HUES64 (cell line): ENCODE measurements at regions not wholly inside any gene's neighbourhood (a gene's known extent, or its start where the extent isn't known, plus 50 kb on each side); places are given as distances from the start of the nearest gene placed in this dataset.
"Not testable (repeated sequence)": the region's sequence is repeated elsewhere in the genome, so short reads cannot be mapped to it uniquely, and the experiment has no call there.

Experiments
- H3K27ac ChIP-seq: 2 replicates; pipeline ENCODE4 v1.7.0; 2013; ENCODE audit warnings: low read depth, low read length, inconsistent platforms
- H3K27me3 ChIP-seq: 2 replicates; pipeline ENCODE4 v1.6.1; 2013; ENCODE audit warnings: mild to moderate bottlenecking, low read length; ENCODE audit not compliant: insufficient read depth
- H3K36me3 ChIP-seq: 2 replicates; pipeline ENCODE4 v1.6.1; 2013; ENCODE audit warnings: mild to moderate bottlenecking, low read length; ENCODE audit not compliant: insufficient read depth
- H3K4me1 ChIP-seq: 2 replicates; pipeline ENCODE4 v1.6.1; 2013; ENCODE audit warnings: mild to moderate bottlenecking, low read length, moderate library complexity; ENCODE audit not compliant: insufficient read depth
- H3K4me3 ChIP-seq: 2 replicates; pipeline ENCODE4 v1.5.1; 2013; ENCODE audit warnings: mild to moderate bottlenecking, low read length, moderate library complexity
- H3K9ac ChIP-seq: 2 replicates; pipeline ENCODE4 v1.6.1; 2013; ENCODE audit warnings: mild to moderate bottlenecking, low read depth, low read length
- H3K9me3 ChIP-seq: 2 replicates; pipeline ENCODE4 v1.6.1; 2013; ENCODE audit warnings: low read depth, low read length; ENCODE audit not compliant: insufficient read depth
- WGBS: fragments of 150-250, 120-280 bp; methylation state at CpG from one replicate; pipeline ENCODE4 v1.1.7; 2013; ENCODE audit warnings: missing lambda C conversion rate; 5-methylcytosine and 5-hydroxymethylcytosine counted together

GRCh38 chr15:22519213-22519612, 60.5 kb downstream of the GOLGA6L22 start:
- not testable (repeated sequence) for H3K27me3 ChIP-seq, H3K4me3 ChIP-seq, H3K27ac ChIP-seq, H3K36me3 ChIP-seq, H3K9ac ChIP-seq, H3K9me3 ChIP-seq, H3K4me1 ChIP-seq
- no CpG with 5 or more reads among the region's 4 CpGs for WGBS

- H3K9ac ChIP-seq, H3K4me1 ChIP-seq, H3K4me3 ChIP-seq, H3K27me3 ChIP-seq, H3K36me3 ChIP-seq, H3K27ac ChIP-seq, H3K9me3 ChIP-seq: not testable (repeated sequence)
- WGBS = no CpG with 5 or more reads among the region's 2 CpGs
Observed at GRCh38 chr15:22526537-22526936, 67.8 kb downstream of the GOLGA6L22 start.

GRCh38 chr15:22527016-22527415, 68.3 kb downstream of the GOLGA6L22 start:
- H3K4me1 ChIP-seq, H3K27ac ChIP-seq, H3K27me3 ChIP-seq, H3K9me3 ChIP-seq, H3K9ac ChIP-seq, H3K36me3 ChIP-seq, H3K4me3 ChIP-seq: not testable (repeated sequence)
- no CpG with 5 or more reads among the region's 4 CpGs for WGBS

GRCh38 chr15:22529200-22529599, 70.5 kb downstream of the GOLGA6L22 start:
- H3K4me3 ChIP-seq, H3K9ac ChIP-seq, H3K4me1 ChIP-seq, H3K36me3 ChIP-seq, H3K27me3 ChIP-seq, H3K9me3 ChIP-seq, H3K27ac ChIP-seq: not testable (repeated sequence)
- WGBS = no CpG with 5 or more reads among the region's 6 CpGs

GRCh38 chr15:22559701-22560100, 101.0 kb downstream of the GOLGA6L22 start:
- not testable (repeated sequence) for H3K27me3 ChIP-seq, H3K27ac ChIP-seq, H3K4me3 ChIP-seq, H3K9ac ChIP-seq, H3K4me1 ChIP-seq, H3K9me3 ChIP-seq, H3K36me3 ChIP-seq
- WGBS = 92% methylated on average over 9 of the region's 13 CpGs

GRCh38 chr15:22561716-22562115, 103.0 kb downstream of the GOLGA6L22 start:
- H3K9ac ChIP-seq, H3K9me3 ChIP-seq, H3K27me3 ChIP-seq, H3K4me1 ChIP-seq, H3K4me3 ChIP-seq, H3K27ac ChIP-seq, H3K36me3 ChIP-seq: not testable (repeated sequence)
- WGBS = no CpG with 5 or more reads among the region's 10 CpGs

- no CpG with 5 or more reads among the region's 7 CpGs for whole genome bisulfite sequencing
- H3K27me3 ChIP-seq, H3K36me3 ChIP-seq, H3K4me3 ChIP-seq, H3K9me3 ChIP-seq, H3K27ac ChIP-seq, H3K4me1 ChIP-seq, H3K9ac ChIP-seq: not testable (repeated sequence)
Observed at GRCh38 chr15:22566510-22566909, 107.8 kb downstream of the GOLGA6L22 start.

- H3K27me3 ChIP-seq = not testable (repeated sequence)
- no CpG with 5 or more reads among the region's 11 CpGs for WGBS
Observed at GRCh38 chr15:22569486-22569885, 110.8 kb downstream of the GOLGA6L22 start.

GRCh38 chr15:22572152-22572735, 113.5 kb downstream of the GOLGA6L22 start:
- H3K4me3 ChIP-seq, H3K9ac ChIP-seq, H3K4me1 ChIP-seq, H3K27me3 ChIP-seq, H3K9me3 ChIP-seq, H3K27ac ChIP-seq: not testable (repeated sequence)
- 88% methylated on average over 2 of the region's 6 CpGs for WGBS
- H3K36me3 ChIP-seq = peaks cover 12% of the 10 kb centered on the region

More at GRCh38 chr15:22569486-22569885, 110.8 kb downstream of the GOLGA6L22 start:
- peaks cover 12% of the 10 kb centered on the region for H3K36me3 ChIP-seq
- not testable (repeated sequence) for H3K9ac ChIP-seq, H3K4me1 ChIP-seq, H3K27ac ChIP-seq, H3K4me3 ChIP-seq, H3K9me3 ChIP-seq

GRCh38 chr15:22572792-22573191, 114.1 kb downstream of the GOLGA6L22 start:
- not testable (repeated sequence) for H3K27ac ChIP-seq, H3K27me3 ChIP-seq, H3K4me3 ChIP-seq, H3K9me3 ChIP-seq, H3K4me1 ChIP-seq, H3K9ac ChIP-seq
- WGBS = 95% methylated on average over 13 of the region's 17 CpGs
- peaks cover 12% of the 10 kb centered on the region for H3K36me3 ChIP-seq

- WGBS = 100% methylated on average over 1 of the region's 4 CpGs
- not testable (repeated sequence) for H3K27ac ChIP-seq, H3K27me3 ChIP-seq, H3K9me3 ChIP-seq, H3K4me3 ChIP-seq, H3K9ac ChIP-seq, H3K36me3 ChIP-seq, H3K4me1 ChIP-seq
Observed at GRCh38 chr15:22577828-22578227, 119.1 kb downstream of the GOLGA6L22 start.

- H3K9ac ChIP-seq, H3K27me3 ChIP-seq, H3K36me3 ChIP-seq, H3K4me1 ChIP-seq, H3K9me3 ChIP-seq, H3K27ac ChIP-seq, H3K4me3 ChIP-seq: not testable (repeated sequence)
- no CpG with 5 or more reads among the region's 2 CpGs for WGBS
Observed at GRCh38 chr15:22579213-22579612, 120.5 kb downstream of the GOLGA6L22 start.
